Lung (tissue), 11 donors: ENCODE measurements at regions not wholly inside any gene's neighbourhood (a gene's known extent, or its start where the extent isn't known, plus 50 kb on each side); places are given as distances from the start of the nearest gene placed in this dataset.

Experiments used
- ATAC-seq: fragments of 200-7000 bp; cut with Tn5 transposase; one replicate; pipeline ENCODE4 v1.9.1; 2020; ENCODE audit warnings: moderate number of reproducible peaks; ENCODE audit not compliant: insufficient read depth, low FRiP score
- DNase-seq, 3 donors: peaks; one replicate each; pipeline ENCODE4 v3.0.0-alpha.2; 2013 to 2017
- H3K27ac ChIP-seq, 2 donors: one replicate each; pipeline ENCODE4 v1.5.1; 2013; ENCODE audit warnings: mild to moderate bottlenecking in 2 of 2, moderate library complexity in 2 of 2, control low read depth in 1 of 2, inconsistent platforms in 1 of 2, low read depth in 1 of 2, low read length in 1 of 2
- H3K27me3 ChIP-seq, 3 donors: one replicate each; pipeline ENCODE4 v1.5.1; 2013; ENCODE audit warnings: low read length in 2 of 3; ENCODE audit not compliant: control insufficient read depth in 3 of 3, insufficient read depth in 3 of 3
- H3K36me3 ChIP-seq, 4 donors: one replicate each; pipeline ENCODE4 v1.5.1; 2013; ENCODE audit warnings: low read length in 4 of 4, mild to moderate bottlenecking in 1 of 4, moderate library complexity in 1 of 4; ENCODE audit not compliant: control insufficient read depth in 4 of 4, insufficient read depth in 4 of 4
- H3K4me1 ChIP-seq, 5 donors: one replicate each; pipeline ENCODE4 v1.5.1; 2013; ENCODE audit warnings: low read length in 5 of 5, mild to moderate bottlenecking in 2 of 5, moderate library complexity in 1 of 5; ENCODE audit not compliant: control insufficient read depth in 5 of 5, insufficient read depth in 5 of 5
- H3K4me3 ChIP-seq: one replicate; pipeline ENCODE4 v1.5.1; 2013; ENCODE audit warnings: mild to moderate bottlenecking, control low read depth, moderate library complexity
- H3K9ac ChIP-seq, 2 donors: one replicate each; pipeline ENCODE4 v1.5.1; 2013; ENCODE audit warnings: low read length in 2 of 2, control low read depth in 1 of 2; ENCODE audit not compliant: insufficient read depth in 1 of 2
- H3K9me3 ChIP-seq, 4 donors: one replicate each; pipeline ENCODE4 v1.5.1; 2013; ENCODE audit warnings: low read length in 3 of 4, mild to moderate bottlenecking in 1 of 4, moderate library complexity in 1 of 4; ENCODE audit not compliant: control insufficient read depth in 4 of 4, insufficient read depth in 3 of 4
- CTCF ChIP-seq: IDR thresholded peaks from 2 replicates; pipeline ENCODE4 v1.5.1; 2012; ENCODE audit warnings: mild to moderate bottlenecking; ENCODE audit errors: control extremely low read depth, extremely low read depth
- WGBS, 2 donors: extraction: QIAGEN DNeasy Blood & Tissue Kit; methylation state at CpG; one replicate each; pipeline ENCODE4 v1.1.7; 2013; 5-methylcytosine and 5-hydroxymethylcytosine counted together
- donor health status: control.
- donor health status: control.
- donor health status: Bipolar disorder and iron deficiency.
- donor health status: healthy.
- donor health status: DM: yes; HTN: yes; CAD: no.

- WGBS, 2 donors: 93 to 97% methylated on average over 16 of the region's 16 CpGs
- Histone ChIP-seq H3K9ac (no peak overlapping the region), H3K4me1 (no peaks in the 10 kb centered on the region), H3K27ac (no peak overlapping the region), H3K36me3 (no peaks in the 10 kb centered on the region), H3K9me3 (peaks cover 0 to 7% (median 0%) of the 10 kb centered on the region in 4 donors), H3K4me3 (no peak overlapping the region), H3K27me3 (no peaks in the 10 kb centered on the region)
- no peak for TF ChIP-seq CTCF
- no peak for DNase-seq
- ATAC-seq: no peak
Observed at GRCh38 chr4:156006192-156006591, 52.5 kb upstream of the CTSO start.
